ENCODE measurements at regions not wholly inside any gene's neighbourhood (a gene's known extent, or its start where the extent isn't known, plus 50 kb on each side); places are given as distances from the start of the nearest gene placed in this dataset.

GRCh38 chr6:168215121-168215808, 104.3 kb downstream of the DACT2 start:
- TF ChIP-seq CTCF (IDR thresholded peaks at IDR 0.05; ENCODE audit: low read depth, low read length): no peak
- Histone ChIP-seq H3K9me3 (ENCODE audit: low read depth) (no peaks in the 10 kb centered on the region), H3K27ac (no peak overlapping the region), H3K4me1 (ENCODE audit: low read depth) (no peaks in the 10 kb centered on the region), H3K4me3 (no peak overlapping the region), H3K27me3 (peaks cover 5% of the 10 kb centered on the region), H3K36me3 (no peaks in the 10 kb centered on the region)
- DNase-seq (ENCODE audit: low read depth in 1 of 2, low spot score in 1 of 2): no peak

GRCh38 chr6:168214586-168215104, 104.9 kb downstream of the DACT2 start:
- DNase-seq (ENCODE audit: low read depth in 1 of 2, low spot score in 1 of 2): no peak
- no peaks in the 10 kb centered on the region for H3K36me3 ChIP-seq
- no peak overlapping the region for H3K4me3 ChIP-seq
- H3K27ac ChIP-seq: no peak overlapping the region
- TF ChIP-seq CTCF (IDR thresholded peaks at IDR 0.05; ENCODE audit: low read depth, low read length): no peak
- H3K27me3 ChIP-seq: peaks cover 5% of the 10 kb centered on the region
- H3K9me3 ChIP-seq (ENCODE audit: low read depth): no peaks in the 10 kb centered on the region
- no peaks in the 10 kb centered on the region for H3K4me1 ChIP-seq (ENCODE audit: low read depth)

DNA sequence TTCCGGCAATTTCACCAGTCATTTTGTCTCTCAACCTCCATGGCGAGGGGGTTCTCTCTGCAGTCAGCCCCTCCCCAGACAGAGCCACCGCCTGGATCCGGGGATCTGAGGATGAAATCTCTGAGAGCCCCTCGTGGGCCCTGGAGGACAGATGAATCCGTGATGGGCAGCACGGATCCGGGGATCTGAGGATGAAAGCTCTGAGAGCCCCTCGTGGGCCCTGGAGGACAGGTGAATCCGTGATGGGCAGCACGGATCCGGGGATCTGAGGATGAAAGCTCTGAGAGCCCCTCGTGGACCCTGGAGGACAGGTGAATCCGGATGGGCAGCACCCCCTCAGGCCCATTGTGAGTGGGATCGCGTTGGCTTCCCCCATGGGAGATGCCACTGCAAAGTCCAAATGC, 106.5 kb downstream of the DACT2 start:
- DNase-seq (ENCODE audit: low read depth in 1 of 2, low spot score in 1 of 2): no peak
- TF ChIP-seq CTCF (IDR thresholded peaks at IDR 0.05; ENCODE audit: low read depth, low read length): no peak
- Histone ChIP-seq H3K9me3 (ENCODE audit: low read depth) (no peaks in the 10 kb centered on the region), H3K27ac (no peak overlapping the region), H3K36me3 (no peaks in the 10 kb centered on the region), H3K4me1 (ENCODE audit: low read depth) (no peaks in the 10 kb centered on the region), H3K27me3 (peaks cover 5% of the 10 kb centered on the region), H3K4me3 (no peak overlapping the region)

DNA sequence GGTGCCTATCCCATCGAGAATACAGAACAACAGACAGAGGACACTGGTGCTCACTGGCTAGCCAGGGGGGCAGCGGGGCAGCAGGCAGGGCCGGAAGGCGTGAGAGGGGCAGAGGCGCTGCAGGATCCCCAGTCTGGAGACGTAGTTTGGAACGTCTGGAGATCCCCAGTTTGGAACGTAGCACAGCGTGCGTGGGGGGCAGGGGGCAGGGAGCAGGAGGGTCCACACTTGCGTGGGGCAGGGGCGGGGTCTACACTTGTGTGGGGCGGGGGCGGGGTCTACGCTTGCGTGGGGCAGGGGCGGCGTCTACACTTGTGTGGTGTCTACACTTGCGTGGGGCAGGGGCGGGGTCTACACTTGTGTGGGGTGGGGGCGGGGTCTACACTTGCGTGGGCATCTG, 107.2 kb downstream of the DACT2 start:
- no peak for TF ChIP-seq CTCF (IDR thresholded peaks at IDR 0.05; ENCODE audit: low read depth, low read length)
- Histone ChIP-seq H3K36me3 (no peaks in the 10 kb centered on the region), H3K27ac (no peak overlapping the region), H3K27me3 (peaks cover 5% of the 10 kb centered on the region), H3K9me3 (ENCODE audit: low read depth) (no peaks in the 10 kb centered on the region), H3K4me1 (ENCODE audit: low read depth) (no peaks in the 10 kb centered on the region), H3K4me3 (no peak overlapping the region)
- no peak for DNase-seq (ENCODE audit: low read depth in 1 of 2, low spot score in 1 of 2)

GRCh38 chr6:168211681-168212080, 107.9 kb downstream of the DACT2 start:
- Histone ChIP-seq H3K27me3 (peaks cover 5% of the 10 kb centered on the region), H3K9me3 (ENCODE audit: low read depth) (no peaks in the 10 kb centered on the region), H3K4me1 (ENCODE audit: low read depth) (no peaks in the 10 kb centered on the region), H3K4me3 (no peak overlapping the region), H3K27ac (no peak overlapping the region), H3K36me3 (no peaks in the 10 kb centered on the region)
- no peak for DNase-seq (ENCODE audit: low read depth in 1 of 2, low spot score in 1 of 2)
- TF ChIP-seq CTCF (IDR thresholded peaks at IDR 0.05; ENCODE audit: low read depth, low read length): no peak

All from cardiac muscle cell (in vitro differentiated cells and primary cell).